ENCODE measurements at regions not wholly inside any gene's neighbourhood (a gene's known extent, or its start where the extent isn't known, plus 50 kb on each side); places are given as distances from the start of the nearest gene placed in this dataset.

- Histone ChIP-seq H3K4me3 (ENCODE audit: low read depth in 1 of 2, low read length in 2 of 2) (no peak overlapping the region), H3K9me3 (ENCODE audit: insufficient read depth, low read length, severe bottlenecking) (no peaks in the 10 kb centered on the region), H3K36me3 (ENCODE audit: insufficient read depth, low read length) (no peaks in the 10 kb centered on the region), H3K27me3 (ENCODE audit: insufficient read depth, low read length, poor library complexity) (peaks cover 8% of the 10 kb centered on the region), H2AFZ (ENCODE audit: low read depth, low read length) (no peak overlapping the region), H3K27ac (ENCODE audit: low read length) (no peak overlapping the region), H3K4me2 (ENCODE audit: insufficient read depth, low read length) (no peak overlapping the region), H3K4me1 (ENCODE audit: insufficient read depth, low read length) (no peaks in the 10 kb centered on the region), H3K79me2 (ENCODE audit: insufficient read depth, low read length) (no peaks in the 10 kb centered on the region), H4K20me1 (ENCODE audit: insufficient read depth, low read length) (no peaks in the 10 kb centered on the region), H3K9ac (ENCODE audit: low read depth, low read length) (no peak overlapping the region)
- ATAC-seq (ENCODE audit: insufficient read depth, low read depth) (no peak), DNase-seq (no peak)
- no peak for TF ChIP-seq EZH2 (IDR thresholded peaks at IDR 0.05; ENCODE audit: borderline replicate concordance, low read depth, low read length, severe bottlenecking)
- TF ChIP-seq CTCF (IDR thresholded peaks at IDR 0.05; ENCODE audit: borderline replicate concordance, extremely low read depth, low read length, poor library complexity, severe bottlenecking): no peak
These were observed 227.9 kb downstream of the DACT1 start for GRCh38 chr14:58865514-58866281.

DNA sequence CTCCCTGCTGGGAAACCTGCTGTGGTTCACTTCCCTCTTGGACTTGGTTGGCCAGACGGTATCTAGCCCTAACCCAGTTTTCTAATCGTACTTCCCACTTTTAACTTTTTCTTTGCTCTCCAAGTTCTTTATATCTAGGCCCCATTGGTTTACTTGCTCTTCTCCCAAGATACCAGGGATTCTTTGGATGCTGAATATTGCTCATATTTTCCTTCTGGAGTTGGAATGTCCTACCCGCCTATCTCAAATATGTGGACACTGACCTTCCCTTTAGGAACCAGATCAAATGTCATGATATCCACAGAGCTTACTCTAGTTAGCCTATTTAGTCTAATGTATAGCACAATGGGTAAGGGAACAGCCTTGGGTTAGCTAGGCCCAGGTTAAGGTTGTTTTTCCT, 228.6 kb downstream of the DACT1 start:
- TF ChIP-seq CTCF (IDR thresholded peaks at IDR 0.05; ENCODE audit: borderline replicate concordance, extremely low read depth, low read length, poor library complexity, severe bottlenecking) (no peak), EZH2 (IDR thresholded peaks at IDR 0.05; ENCODE audit: borderline replicate concordance, low read depth, low read length, severe bottlenecking) (no peak)
- Histone ChIP-seq H3K4me3 (ENCODE audit: low read depth in 1 of 2, low read length in 2 of 2) (no peak overlapping the region), H3K4me2 (ENCODE audit: insufficient read depth, low read length) (no peak overlapping the region), H4K20me1 (ENCODE audit: insufficient read depth, low read length) (no peaks in the 10 kb centered on the region), H3K9me3 (ENCODE audit: insufficient read depth, low read length, severe bottlenecking) (no peaks in the 10 kb centered on the region), H3K27ac (ENCODE audit: low read length) (no peak overlapping the region), H2AFZ (ENCODE audit: low read depth, low read length) (no peak overlapping the region), H3K9ac (ENCODE audit: low read depth, low read length) (no peak overlapping the region), H3K4me1 (ENCODE audit: insufficient read depth, low read length) (no peaks in the 10 kb centered on the region), H3K27me3 (ENCODE audit: insufficient read depth, low read length, poor library complexity) (peaks cover 8% of the 10 kb centered on the region), H3K36me3 (ENCODE audit: insufficient read depth, low read length) (no peaks in the 10 kb centered on the region), H3K79me2 (ENCODE audit: insufficient read depth, low read length) (no peaks in the 10 kb centered on the region)
- ATAC-seq (ENCODE audit: insufficient read depth, low read depth) (no peak), DNase-seq (no peak)

GRCh38 chr14:58870961-58871360, 233.2 kb downstream of the DACT1 start:
- H3K9ac ChIP-seq (ENCODE audit: low read depth, low read length): no peak overlapping the region
- H3K4me1 ChIP-seq (ENCODE audit: insufficient read depth, low read length): no peaks in the 10 kb centered on the region
- H3K36me3 ChIP-seq (ENCODE audit: insufficient read depth, low read length): no peaks in the 10 kb centered on the region
- H4K20me1 ChIP-seq (ENCODE audit: insufficient read depth, low read length): no peaks in the 10 kb centered on the region
- DNase-seq (no peak), ATAC-seq (ENCODE audit: insufficient read depth, low read depth) (no peak)
- H3K4me3 ChIP-seq (ENCODE audit: low read depth in 1 of 2, low read length in 2 of 2): no peak overlapping the region
- no peaks in the 10 kb centered on the region for H3K79me2 ChIP-seq (ENCODE audit: insufficient read depth, low read length)
- no peak overlapping the region for H2AFZ ChIP-seq (ENCODE audit: low read depth, low read length)
- no peak overlapping the region for H3K27ac ChIP-seq (ENCODE audit: low read length)
- no peak for TF ChIP-seq CTCF (IDR thresholded peaks at IDR 0.05; ENCODE audit: borderline replicate concordance, extremely low read depth, low read length, poor library complexity, severe bottlenecking)
- H3K9me3 ChIP-seq (ENCODE audit: insufficient read depth, low read length, severe bottlenecking): no peaks in the 10 kb centered on the region
- H3K27me3 ChIP-seq (ENCODE audit: insufficient read depth, low read length, poor library complexity): peaks cover 8% of the 10 kb centered on the region
- no peak overlapping the region for H3K4me2 ChIP-seq (ENCODE audit: insufficient read depth, low read length)

Measured in DND-41 (cell line).